Endodermal cell (in vitro differentiated cells): ENCODE measurements at regions not wholly inside any gene's neighbourhood (a gene's known extent, or its start where the extent isn't known, plus 50 kb on each side); places are given as distances from the start of the nearest gene placed in this dataset.
"Not testable (repeated sequence)": the region's sequence is repeated elsewhere in the genome, so short reads cannot be mapped to it uniquely, and the experiment has no call there.

Experiments used
- DNase-seq: peaks from one replicate; pipeline ENCODE4 v3.0.0-alpha.2; 2017
- H3K27ac ChIP-seq: 2 replicates; pipeline ENCODE4 v1.5.1; 2013; ENCODE audit warnings: mild to moderate bottlenecking, low read depth, low read length, moderate library complexity
- H3K27me3 ChIP-seq: 2 replicates; pipeline ENCODE4 v1.6.1; 2013; ENCODE audit warnings: mild to moderate bottlenecking, low read length, moderate library complexity; ENCODE audit not compliant: insufficient read depth, control insufficient read depth, poor library complexity, severe bottlenecking
- H3K36me3 ChIP-seq: 2 replicates; pipeline ENCODE4 v1.7.0; 2013; ENCODE audit warnings: mild to moderate bottlenecking, low read length, moderate library complexity; ENCODE audit not compliant: control insufficient read depth, insufficient read depth
- H3K4me1 ChIP-seq: one replicate; pipeline ENCODE4 v1.7.0; 2013; ENCODE audit warnings: low read length; ENCODE audit not compliant: control insufficient read depth, insufficient read depth
- H3K4me3 ChIP-seq: 2 replicates; pipeline ENCODE4 v1.5.1; 2013; ENCODE audit warnings: mild to moderate bottlenecking, low read length, moderate library complexity
- H3K9ac ChIP-seq: 2 replicates; pipeline ENCODE4 v1.6.1; 2013; ENCODE audit warnings: mild to moderate bottlenecking, low read length, moderate library complexity; ENCODE audit not compliant: poor library complexity, severe bottlenecking; ENCODE audit errors: extremely low read depth
- H3K9me3 ChIP-seq: 2 replicates; pipeline ENCODE4 v1.6.1; 2013; ENCODE audit warnings: mild to moderate bottlenecking, low read length, moderate library complexity; ENCODE audit not compliant: control insufficient read depth
- H3K27ac Mint-ChIP-seq: 2 replicates; pipeline ENCODE4 v1.8.0; 2020; ENCODE audit warnings: mixed read lengths
- H3K27me3 Mint-ChIP-seq: 2 replicates; pipeline ENCODE4 v1.8.0; 2021; ENCODE audit warnings: mild to moderate bottlenecking, mixed read lengths; ENCODE audit not compliant: insufficient read depth
- H3K36me3 Mint-ChIP-seq: 2 replicates; pipeline ENCODE4 v1.8.0; 2020; ENCODE audit warnings: low read depth, mixed read lengths
- H3K4me1 Mint-ChIP-seq: 2 replicates; pipeline ENCODE4 v1.8.0; 2020; ENCODE audit warnings: mixed read lengths
- H3K4me3 Mint-ChIP-seq: 2 replicates; pipeline ENCODE4 v1.8.0; 2020; ENCODE audit warnings: mild to moderate bottlenecking, moderate library complexity, mixed read lengths
- H3K9me3 Mint-ChIP-seq: 2 replicates; pipeline ENCODE4 v1.8.0; 2020; ENCODE audit warnings: mild to moderate bottlenecking, mixed read lengths
- WGBS, 2 experiments: methylation state at CpG; one replicate each; pipeline versions ENCODE4 v1.1.5 to v1.1.7; 2013; ENCODE audit warnings: missing lambda C conversion rate in 2 of 2, mixed read lengths in 1 of 2; ENCODE audit not compliant: insufficient coverage in 1 of 2, insufficient read length in 1 of 2; 5-methylcytosine and 5-hydroxymethylcytosine counted together
- TF ChIP-seq, protein P1 (sequence below): fragments of 200-600 bp; sonication (generic); conservative IDR thresholded peaks from 2 replicates; pipeline ENCODE4 v1.5.0; 2021; ENCODE audit warnings: antibody characterized with exemption, mild to moderate bottlenecking

DNA sequence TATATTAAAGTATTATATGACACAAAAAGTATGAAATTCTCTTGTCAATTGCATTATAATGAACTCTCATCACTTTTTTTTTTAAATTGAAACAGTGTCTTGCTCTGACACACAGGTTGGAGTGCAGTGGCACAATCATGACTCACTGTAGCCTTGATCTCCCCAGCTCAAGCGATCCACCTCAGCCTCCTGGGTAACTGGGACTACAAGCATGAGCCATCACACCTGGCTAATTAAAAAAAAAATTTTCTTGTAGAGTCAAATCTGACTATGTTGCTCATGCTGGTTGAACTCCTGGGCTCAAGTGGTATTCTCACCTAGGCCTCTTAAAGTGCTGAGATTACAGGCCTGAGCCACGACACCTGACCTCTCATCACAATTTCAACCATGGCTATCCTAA is 259.3 kb downstream of the S1PR1 start:
- TF ChIP-seq, protein P1, sequence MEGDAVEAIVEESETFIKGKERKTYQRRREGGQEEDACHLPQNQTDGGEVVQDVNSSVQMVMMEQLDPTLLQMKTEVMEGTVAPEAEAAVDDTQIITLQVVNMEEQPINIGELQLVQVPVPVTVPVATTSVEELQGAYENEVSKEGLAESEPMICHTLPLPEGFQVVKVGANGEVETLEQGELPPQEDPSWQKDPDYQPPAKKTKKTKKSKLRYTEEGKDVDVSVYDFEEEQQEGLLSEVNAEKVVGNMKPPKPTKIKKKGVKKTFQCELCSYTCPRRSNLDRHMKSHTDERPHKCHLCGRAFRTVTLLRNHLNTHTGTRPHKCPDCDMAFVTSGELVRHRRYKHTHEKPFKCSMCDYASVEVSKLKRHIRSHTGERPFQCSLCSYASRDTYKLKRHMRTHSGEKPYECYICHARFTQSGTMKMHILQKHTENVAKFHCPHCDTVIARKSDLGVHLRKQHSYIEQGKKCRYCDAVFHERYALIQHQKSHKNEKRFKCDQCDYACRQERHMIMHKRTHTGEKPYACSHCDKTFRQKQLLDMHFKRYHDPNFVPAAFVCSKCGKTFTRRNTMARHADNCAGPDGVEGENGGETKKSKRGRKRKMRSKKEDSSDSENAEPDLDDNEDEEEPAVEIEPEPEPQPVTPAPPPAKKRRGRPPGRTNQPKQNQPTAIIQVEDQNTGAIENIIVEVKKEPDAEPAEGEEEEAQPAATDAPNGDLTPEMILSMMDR = no peak
- H3K27ac Mint-ChIP-seq = no peak overlapping the region
- DNase-seq = no peak
- Histone ChIP-seq H3K9ac (no peak overlapping the region), H3K27me3 (no peaks in the 10 kb centered on the region), H3K4me1 (no peaks in the 10 kb centered on the region), H3K9me3 (no peaks in the 10 kb centered on the region), H3K4me3 (no peak overlapping the region), H3K36me3 (no peaks in the 10 kb centered on the region), H3K27ac (no peak overlapping the region)
- no peaks in the 10 kb centered on the region for H3K27me3 Mint-ChIP-seq
- peaks cover 2% of the 10 kb centered on the region for H3K9me3 Mint-ChIP-seq
- H3K4me3 Mint-ChIP-seq = no peak overlapping the region
- H3K36me3 Mint-ChIP-seq = no peaks in the 10 kb centered on the region
- 87 to 96% methylated on average over 2 of the region's 2 CpGs for WGBS, 2 experiments
- H3K4me1 Mint-ChIP-seq = no peaks in the 10 kb centered on the region

DNA sequence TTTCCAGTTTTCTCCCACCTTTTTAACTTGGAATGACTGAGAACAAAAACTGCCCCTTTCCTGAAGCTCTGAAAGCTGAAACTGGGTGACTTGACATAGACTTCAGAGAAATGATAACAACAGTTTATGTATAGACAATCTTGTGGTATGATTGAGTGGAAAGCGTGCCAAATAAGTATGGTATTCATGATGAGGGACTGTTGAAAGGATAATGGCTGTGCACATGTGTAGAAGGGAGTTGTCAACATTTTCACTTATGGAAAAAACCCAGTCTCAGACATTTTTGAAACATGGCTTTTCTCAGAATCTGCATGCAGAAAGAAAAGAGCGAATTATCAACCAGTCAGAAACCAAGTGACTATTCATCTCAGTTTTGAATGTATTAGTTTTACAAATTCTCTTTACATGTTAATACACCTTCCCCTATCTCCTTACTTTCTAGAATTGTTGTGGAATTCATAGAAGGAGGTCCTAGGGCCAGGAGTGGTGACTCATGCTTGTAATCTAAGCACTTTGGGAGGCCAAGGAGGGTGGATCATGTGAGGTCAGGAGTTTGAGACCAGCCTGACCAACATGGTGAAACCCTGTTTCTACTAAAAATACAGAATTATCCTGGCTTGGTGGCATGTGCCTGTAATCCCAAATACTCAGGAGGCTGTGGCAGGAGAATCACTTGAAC is 261.2 kb downstream of the S1PR1 start:
- Histone ChIP-seq H3K27ac (no peak overlapping the region), H3K4me1 (no peaks in the 10 kb centered on the region), H3K9ac (no peak overlapping the region), H3K9me3 (no peaks in the 10 kb centered on the region), H3K27me3 (no peaks in the 10 kb centered on the region), H3K4me3 (no peak overlapping the region), H3K36me3 (no peaks in the 10 kb centered on the region)
- Mint-ChIP-seq H3K4me1 (no peaks in the 10 kb centered on the region), H3K36me3 (no peaks in the 10 kb centered on the region), H3K27me3 (no peaks in the 10 kb centered on the region), H3K4me3 (no peak overlapping the region), H3K9me3 (peaks cover 2% of the 10 kb centered on the region), H3K27ac (no peak overlapping the region)
- TF ChIP-seq, protein P1 = no peak
- WGBS, 2 experiments = 79 to 100% methylated on average over 1 to 2 of the region's 2 CpGs
- no peak for DNase-seq

DNA sequence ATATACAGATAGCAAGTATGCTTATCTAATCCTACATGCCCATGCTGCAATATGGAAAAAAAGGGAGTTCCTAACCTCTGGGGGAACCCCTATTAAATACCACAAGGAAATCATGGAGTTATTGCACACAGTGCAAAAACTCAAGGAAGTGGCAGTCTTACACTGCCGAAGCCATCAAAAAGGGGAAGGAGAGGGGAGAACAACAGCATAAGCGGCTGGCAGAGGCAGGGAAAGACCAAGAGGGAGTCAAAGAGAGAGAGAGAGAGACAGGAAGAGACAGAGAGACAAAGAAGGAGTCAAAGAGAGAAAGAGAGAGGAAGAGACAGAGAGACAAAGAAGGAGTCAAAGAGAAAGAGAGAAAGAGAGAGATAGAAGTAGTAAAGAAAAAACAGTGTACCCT is 267.3 kb downstream of the S1PR1 start:
- not testable (repeated sequence) for H3K4me1 ChIP-seq, H3K36me3 Mint-ChIP-seq, H3K27ac ChIP-seq, H3K9me3 ChIP-seq, DNase-seq, H3K27me3 Mint-ChIP-seq, H3K36me3 ChIP-seq, H3K4me3 ChIP-seq, H3K4me3 Mint-ChIP-seq, H3K9ac ChIP-seq, H3K27me3 ChIP-seq, H3K4me1 Mint-ChIP-seq, H3K9me3 Mint-ChIP-seq, H3K27ac Mint-ChIP-seq
- WGBS, 2 experiments = 92 to 100% methylated on average over 1 to 2 of the region's 2 CpGs

DNA sequence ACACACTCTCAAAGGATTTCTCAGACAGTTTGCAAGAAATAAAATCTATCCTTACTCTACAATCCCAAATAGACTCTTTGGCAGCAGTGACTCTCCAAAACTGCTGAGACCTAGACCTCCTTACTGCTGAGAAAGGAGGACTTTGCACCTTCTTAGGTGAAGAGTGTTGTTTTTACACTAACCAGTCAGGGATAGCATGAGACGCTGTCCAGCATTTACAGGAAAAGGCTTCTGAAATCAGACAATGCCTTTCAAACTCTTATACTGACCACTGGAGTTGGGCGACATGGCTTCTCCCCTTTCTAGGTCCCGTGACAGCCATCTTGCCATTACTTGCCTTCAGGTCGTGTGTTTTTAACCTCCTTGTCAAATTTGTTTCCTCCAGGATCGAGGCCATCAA is 268.4 kb downstream of the S1PR1 start:
- not testable (repeated sequence) for H3K4me1 ChIP-seq, H3K4me3 ChIP-seq, H3K9me3 Mint-ChIP-seq, DNase-seq, H3K27ac ChIP-seq, H3K27me3 ChIP-seq, H3K4me1 Mint-ChIP-seq, H3K36me3 ChIP-seq, H3K9ac ChIP-seq, H3K27me3 Mint-ChIP-seq, H3K4me3 Mint-ChIP-seq, H3K27ac Mint-ChIP-seq, H3K9me3 ChIP-seq, H3K36me3 Mint-ChIP-seq
- WGBS, 2 experiments = 89 to 93% methylated on average over 4 to 5 of the region's 5 CpGs
